DMS53 (cell line): ENCODE measurements at regions not wholly inside any gene's neighbourhood (a gene's known extent, or its start where the extent isn't known, plus 50 kb on each side); places are given as distances from the start of the nearest gene placed in this dataset.
A peak's percentile ranks its signal among the peaks of the same experiment; 100 is the strongest.

ENCODE experiments used
- DNase-seq: peaks from one replicate; lab custom pipeline; 2025; lab: John Stamatoyannopoulos, UW

DNA sequence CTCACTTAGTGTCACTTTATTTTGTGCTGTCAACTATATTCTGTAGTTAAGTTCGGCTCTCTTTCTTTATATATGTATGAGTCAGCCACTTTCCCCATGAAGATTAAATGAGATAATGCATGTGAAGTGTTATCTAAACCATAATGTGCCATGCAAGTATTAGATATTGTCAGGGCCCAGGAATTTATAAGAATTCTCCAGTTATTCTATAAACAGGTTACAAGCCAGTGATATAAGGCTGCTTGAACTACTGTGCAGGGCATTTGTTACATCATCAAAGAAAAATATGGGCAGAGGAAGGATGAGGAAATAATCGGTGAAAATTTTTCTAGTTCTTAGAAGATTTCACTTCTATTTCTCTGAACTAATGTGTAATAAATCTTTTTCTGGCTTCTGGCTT is 1049.0 kb upstream of the NR2F2 start:
- no peak for DNase-seq

DNA sequence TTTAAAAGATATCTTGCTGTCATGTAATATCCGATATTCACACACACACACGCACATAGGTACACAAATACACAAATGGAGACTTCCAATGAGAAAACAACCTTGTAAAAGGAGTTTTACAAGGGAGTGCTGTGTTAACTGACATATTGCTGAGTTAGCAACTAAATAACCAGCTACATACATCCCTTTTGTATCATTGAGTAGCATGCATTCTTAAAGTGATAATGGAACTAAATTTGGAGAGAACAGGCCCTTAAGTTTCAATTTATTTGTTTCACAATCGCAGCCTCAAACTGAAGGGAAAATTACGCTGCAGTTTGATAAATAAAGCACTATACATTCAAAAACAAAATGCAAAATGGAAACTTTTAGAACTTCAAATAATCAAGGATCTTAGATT is 1046.0 kb upstream of the NR2F2 start:
- DNase-seq: no peak

DNA sequence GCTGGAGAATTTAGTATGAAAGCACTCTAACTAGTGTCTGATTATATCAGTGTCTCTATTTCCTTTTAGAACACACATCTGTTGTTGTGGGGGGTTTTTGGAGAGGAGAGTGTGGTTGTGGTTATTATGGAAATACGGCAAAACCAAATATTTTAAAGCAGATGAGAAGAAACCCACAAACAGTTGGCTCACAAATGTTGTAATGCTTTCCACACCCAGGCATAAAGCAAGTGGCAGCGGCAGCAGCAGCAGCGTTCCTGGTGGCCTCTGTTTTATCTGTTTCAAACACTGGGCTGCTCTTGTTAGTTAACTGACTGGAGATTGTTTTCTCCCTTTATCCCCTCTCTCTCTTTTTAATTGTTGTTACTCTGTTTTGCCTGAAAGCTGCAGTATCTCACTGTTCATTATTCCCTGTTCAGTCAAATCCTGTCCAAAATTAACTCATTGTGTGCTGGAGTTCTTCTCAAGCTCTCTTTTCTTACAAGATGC is 1045.5 kb upstream of the NR2F2 start:
- no peak for DNase-seq

- DNase-seq: no peak
These were observed 1044.1 kb upstream of the NR2F2 start for GRCh38 chr15:95286352-95286880.

GRCh38 chr15:95287720-95288103 is 1042.8 kb upstream of the NR2F2 start:
- DNase-seq: no peak

DNA sequence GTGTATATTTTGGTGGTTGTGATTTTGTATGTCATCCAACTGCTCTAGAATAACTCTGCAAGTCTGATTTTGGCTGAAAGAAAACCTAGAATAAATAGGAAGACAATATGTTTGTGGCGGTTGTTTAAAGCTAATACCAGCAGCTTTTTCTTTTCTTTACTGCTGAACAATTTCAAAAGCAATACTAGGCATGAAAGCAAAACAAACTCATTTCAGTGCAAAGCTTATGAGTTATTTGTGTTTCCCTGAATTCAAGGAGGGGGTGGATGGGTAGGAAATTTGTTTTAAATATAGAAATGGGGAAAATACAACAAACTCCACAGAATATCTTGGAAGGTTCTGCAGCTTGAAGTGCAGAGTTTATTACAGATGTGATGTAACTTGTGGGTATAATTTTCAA is 1041.9 kb upstream of the NR2F2 start:
- no peak for DNase-seq

DNA sequence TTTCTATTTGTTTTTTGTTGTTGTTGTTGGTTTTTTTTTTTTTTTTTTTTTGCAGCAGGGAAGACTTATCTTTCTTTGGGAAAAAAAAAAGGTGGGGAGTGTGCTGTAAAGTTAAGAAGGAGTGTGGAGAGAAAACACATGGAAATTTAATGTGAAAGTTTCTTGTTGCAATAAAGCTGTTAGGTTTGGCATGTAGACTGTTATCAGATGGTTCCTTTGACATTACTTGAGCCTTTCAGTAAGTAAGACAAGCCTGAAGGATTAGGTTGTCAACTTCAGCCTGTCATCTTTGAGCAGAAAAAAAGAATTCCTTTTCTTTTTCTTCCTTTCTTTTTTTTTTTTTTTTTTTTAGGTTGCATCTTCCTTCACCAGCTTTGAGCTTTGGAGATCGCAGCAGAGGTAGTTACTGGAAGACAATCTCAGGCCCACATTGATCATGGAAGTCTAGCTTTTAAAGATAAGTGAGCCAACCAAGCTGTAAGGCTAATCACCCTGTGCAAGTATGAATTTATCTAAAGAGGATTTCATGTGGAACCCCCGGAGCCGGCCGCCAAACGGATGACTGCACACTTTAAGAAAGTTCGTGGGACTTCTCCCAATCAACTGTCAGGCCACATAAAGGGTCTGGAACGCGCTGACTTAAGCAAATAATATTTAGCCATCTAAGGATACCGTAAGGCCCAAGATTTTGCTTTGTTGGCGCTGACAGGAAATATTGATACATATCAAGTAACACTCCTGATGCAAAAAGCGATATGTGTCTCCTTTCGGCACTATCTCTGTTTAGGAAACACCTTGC is 1040.1 kb upstream of the NR2F2 start:
- DNase-seq: no peak

- DNase-seq: peak; percentile 56
These were observed 1038.5 kb upstream of the NR2F2 start for GRCh38 chr15:95291898-95292472.

GRCh38 chr15:95292785-95293450 is 1037.6 kb upstream of the NR2F2 start:
- DNase-seq: no peak

- no peak for DNase-seq
These were observed 1037.0 kb upstream of the NR2F2 start for GRCh38 chr15:95293456-95294031.

- DNase-seq: no peak
These were observed 1035.1 kb upstream of the NR2F2 start for GRCh38 chr15:95295363-95295762.

- DNase-seq: no peak
These were observed 1034.4 kb upstream of the NR2F2 start for GRCh38 chr15:95295896-95296625.

- DNase-seq: no peak
These were observed 1033.9 kb upstream of the NR2F2 start for GRCh38 chr15:95296643-95297042.

GRCh38 chr15:95298729-95299128 is 1031.8 kb upstream of the NR2F2 start:
- no peak for DNase-seq

- DNase-seq: no peak
These were observed 1029.5 kb upstream of the NR2F2 start for GRCh38 chr15:95300958-95301357.

- peak; percentile 9 for DNase-seq
These were observed 1028.3 kb upstream of the NR2F2 start for GRCh38 chr15:95302206-95302605.

DNA sequence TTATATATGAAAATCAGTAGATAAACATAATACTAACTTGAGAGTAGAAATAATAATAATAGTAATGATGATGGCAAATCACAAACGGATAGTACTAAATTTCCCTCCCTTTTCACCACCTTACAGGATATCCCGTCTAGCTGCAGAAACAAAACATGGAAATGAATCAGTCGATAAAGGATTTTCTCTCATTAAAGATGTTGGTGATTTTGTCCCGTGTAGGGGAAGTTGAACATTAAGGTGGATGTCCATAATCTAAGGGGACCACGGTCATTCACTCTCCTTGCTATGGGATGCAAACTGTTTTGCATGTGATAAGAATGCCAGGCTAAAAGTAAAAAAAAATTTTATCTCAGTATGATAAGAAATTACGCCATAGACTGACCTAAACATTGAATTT is 1027.7 kb upstream of the NR2F2 start:
- no peak for DNase-seq

- DNase-seq: no peak
These were observed 1026.8 kb upstream of the NR2F2 start for GRCh38 chr15:95303713-95304112.

DNA sequence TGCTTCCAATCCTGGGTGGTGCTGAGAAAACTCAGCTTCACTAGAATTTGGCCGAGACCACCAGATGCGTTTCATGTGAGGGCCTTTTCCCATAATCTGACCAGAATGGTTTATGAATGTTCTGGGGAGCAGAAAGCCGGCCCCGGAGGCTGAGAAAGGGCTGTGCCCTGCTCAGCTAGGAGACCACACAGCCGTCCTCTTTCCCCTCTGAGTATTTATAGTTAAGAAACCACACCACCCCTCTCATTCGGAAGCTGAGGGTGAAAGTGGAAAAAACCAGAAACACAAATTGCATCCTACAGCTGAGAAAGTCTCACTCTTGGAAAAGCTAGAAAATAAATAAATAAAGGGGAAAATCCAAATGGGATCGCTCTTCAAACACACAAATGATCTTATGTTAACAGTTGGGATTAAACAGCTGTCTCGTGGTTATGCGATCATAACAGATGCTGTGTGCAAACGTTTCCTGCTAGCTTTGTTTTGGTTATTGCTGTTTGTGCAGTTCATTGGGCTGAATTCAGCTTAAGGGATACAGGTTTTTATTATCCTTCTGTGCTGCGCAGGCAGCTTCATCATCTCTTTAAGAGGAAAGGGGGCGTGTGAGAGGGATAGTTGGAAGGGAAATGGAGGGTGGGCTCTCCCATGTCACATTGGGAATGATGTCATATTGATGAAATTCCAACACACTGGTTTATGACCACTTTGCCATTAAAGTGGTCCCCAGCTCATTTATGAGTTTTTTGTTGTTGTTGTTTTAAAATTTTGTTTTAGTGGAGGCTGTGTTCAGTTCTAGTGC is 1026.2 kb upstream of the NR2F2 start:
- no peak for DNase-seq

DNA sequence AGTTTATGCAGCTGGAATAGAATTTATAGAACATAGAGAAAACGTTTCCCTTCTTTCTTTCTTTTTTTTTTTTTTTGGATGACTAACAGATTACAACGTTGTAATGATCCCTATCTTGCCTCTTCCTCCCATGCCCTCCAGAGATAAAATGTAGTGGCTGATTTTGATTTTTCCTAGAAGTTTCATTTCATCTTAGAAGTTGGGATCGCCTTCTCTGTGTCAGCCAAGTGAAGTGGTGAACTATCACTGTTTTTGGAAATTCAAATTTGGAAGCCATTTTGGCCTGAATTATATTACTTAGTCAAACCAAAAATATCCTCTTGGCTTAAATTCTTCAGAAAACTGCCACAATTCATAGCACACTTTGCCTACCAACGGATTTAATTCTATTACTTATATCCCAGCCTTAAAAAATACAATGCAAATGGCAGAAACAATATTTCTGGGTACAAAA is 1025.5 kb upstream of the NR2F2 start:
- no peak for DNase-seq

DNA sequence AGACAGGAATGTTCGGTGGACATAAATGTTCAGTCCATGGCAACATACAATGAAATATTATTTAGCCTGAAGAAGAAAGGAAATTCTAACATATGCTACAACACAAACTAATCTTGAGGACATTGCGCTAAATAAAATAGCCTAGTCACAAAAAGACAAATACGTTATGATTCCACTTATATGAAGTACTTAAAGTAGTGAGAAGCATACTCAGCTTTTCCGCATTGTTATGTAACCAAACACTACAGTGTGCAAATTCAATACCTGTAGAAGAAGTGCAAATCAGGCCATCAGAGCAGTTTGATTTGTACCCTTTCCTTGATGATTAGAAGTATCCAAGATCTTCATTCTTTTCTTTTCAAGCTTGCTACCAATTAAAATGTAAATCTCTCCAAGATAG is 1023.4 kb upstream of the NR2F2 start:
- DNase-seq: no peak
